NCI-H2029 (cell line): ENCODE measurements at regions not wholly inside any gene's neighbourhood (a gene's known extent, or its start where the extent isn't known, plus 50 kb on each side); places are given as distances from the start of the nearest gene placed in this dataset.

Experiments used
- DNase-seq: peaks from one replicate; lab custom pipeline; 2025; lab: John Stamatoyannopoulos, UW

- DNase-seq, result no peak
These were observed 280.8 kb downstream of the SHQ1 start for GRCh38 chr3:72567474-72567873.

GRCh38 chr3:72565593-72565992 lies 282.7 kb downstream of the SHQ1 start:
- DNase-seq, result no peak

- no peak for DNase-seq
These were observed 284.4 kb downstream of the SHQ1 start for GRCh38 chr3:72563690-72564370.

GRCh38 chr3:72560846-72561675 lies 287.2 kb downstream of the SHQ1 start:
- DNase-seq, result no peak

- DNase-seq, result no peak
These were observed 288.9 kb downstream of the SHQ1 start for GRCh38 chr3:72559385-72559784.

DNA sequence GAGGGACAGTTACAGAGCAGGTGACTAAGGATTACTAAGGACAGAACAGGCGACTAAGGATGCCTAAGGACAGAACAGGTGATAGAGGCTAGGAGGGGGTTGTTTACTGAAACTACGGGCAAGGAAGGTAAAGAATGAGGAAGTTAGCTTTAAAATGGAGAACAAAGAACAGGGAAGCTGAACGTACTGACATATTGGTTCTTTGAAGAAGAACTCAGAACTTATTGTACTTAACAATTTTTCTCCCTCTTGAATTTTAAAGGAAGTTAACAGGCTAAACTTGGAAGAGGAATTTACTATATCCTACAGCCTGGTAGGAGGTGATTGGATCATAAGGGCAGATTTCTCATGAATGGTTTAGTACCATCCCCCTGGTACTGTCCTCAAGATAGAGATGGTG lies 290.2 kb downstream of the SHQ1 start:
- no peak for DNase-seq

DNA sequence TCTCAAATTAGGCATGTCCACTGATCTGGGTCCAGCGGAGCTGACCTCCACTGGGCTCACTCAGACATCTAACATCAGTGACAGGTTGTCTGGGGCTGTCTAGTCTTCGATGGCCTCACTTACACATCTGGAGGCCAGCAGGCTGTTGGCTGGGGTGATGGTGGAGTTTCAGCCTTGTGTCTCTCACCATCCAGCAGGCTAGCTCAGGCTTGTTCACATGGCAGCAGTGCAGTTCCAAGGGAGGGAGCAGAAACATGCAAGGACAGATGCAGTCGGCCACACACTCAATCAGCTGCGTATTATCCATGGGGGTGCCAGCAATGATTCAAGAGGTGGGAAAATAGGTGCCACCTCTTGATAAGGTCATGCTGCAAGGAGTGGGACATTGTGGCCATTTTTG lies 292.5 kb downstream of the SHQ1 start:
- DNase-seq, result no peak

DNA sequence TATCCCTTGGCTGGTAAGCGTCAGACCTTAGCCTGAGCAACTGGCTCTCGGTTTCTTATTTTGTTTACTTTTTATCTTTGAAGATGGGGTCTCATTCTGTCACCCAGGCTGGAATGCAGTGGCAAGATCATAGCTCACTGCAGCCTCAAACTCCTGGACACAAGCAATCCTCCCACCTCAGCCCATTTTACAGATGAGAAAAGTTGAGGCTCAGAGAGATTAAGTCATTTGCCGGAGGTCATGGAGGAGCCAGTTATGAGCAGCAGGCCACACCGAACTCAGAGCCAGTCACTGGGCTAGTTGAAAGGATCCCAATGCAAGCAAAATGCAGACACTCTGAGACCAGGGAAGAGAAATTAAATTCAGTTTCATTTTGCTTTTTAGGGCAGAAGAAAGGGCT lies 293.6 kb downstream of the SHQ1 start:
- DNase-seq, result no peak

- DNase-seq, result no peak
These were observed 294.9 kb downstream of the SHQ1 start for GRCh38 chr3:72553298-72553697.

GRCh38 chr3:72550582-72551262 lies 297.5 kb downstream of the SHQ1 start:
- DNase-seq, result no peak

DNA sequence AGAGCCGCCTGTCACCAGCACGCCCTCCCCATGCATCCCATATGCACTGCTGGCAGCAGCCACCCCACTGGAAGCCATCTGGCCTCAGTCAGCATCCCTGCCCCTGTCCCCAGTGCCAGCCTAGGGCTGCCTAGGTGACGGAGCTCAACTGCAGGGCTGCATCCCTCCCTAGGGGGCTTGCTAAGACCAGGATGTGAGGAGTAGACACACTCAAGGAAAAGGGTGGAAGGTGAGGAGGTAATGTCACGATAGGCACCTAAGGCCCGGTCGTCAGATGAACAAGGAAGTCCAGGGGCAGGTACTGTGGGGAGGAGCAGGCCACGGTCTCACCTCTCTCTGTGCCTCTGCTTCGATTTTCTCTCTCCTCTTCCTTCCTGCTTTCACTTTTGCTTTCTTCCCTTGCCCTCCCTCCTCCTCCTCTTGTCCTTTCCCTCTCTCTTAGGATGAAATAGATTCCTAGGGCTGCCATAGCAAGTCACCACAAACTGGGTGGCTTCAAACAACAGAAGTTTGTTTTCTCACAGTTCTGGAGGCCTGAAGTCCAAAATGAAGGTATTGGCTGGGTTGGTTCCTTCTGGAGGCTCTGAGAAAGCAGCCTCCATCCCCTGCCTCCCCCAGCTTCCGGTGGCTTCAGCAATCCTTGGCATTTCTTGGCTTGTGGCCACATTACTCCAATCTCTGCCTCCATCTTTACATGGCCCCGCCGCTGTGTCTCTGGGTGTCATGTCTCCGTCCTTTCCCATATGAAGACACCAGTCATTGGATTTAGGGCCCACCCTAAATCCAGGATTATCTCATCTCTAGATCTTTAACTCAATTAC lies 298.3 kb downstream of the SHQ1 start:
- DNase-seq, result peak; percentile 6

- no peak for DNase-seq
These were observed 299.3 kb downstream of the SHQ1 start for GRCh38 chr3:72548981-72549380.

GRCh38 chr3:72548461-72548860 lies 299.8 kb downstream of the SHQ1 start:
- DNase-seq, result no peak

- DNase-seq, result no peak
These were observed 301.1 kb downstream of the SHQ1 start for GRCh38 chr3:72547183-72547582.

GRCh38 chr3:72544239-72544638 lies 304.0 kb downstream of the SHQ1 start:
- DNase-seq, result no peak

DNA sequence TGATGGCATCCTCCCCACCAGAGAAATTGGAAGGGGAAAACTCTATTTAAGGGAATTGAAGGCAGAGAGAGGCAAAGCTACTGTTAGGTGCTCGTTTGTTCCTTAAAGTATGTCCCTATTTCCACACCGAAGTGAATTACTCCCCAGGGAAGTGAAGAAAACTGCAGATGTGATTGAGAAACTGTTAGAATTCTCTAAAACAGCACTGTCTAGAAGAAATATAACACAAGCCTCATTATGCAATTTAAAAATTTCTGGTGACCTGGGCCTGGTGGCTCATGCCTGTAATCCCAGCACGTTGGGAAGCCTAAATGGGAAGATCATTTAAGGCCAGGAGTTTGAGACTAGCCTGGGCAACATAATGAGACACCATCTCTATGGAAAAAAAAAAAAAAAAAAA lies 305.0 kb downstream of the SHQ1 start:
- no peak for DNase-seq

DNA sequence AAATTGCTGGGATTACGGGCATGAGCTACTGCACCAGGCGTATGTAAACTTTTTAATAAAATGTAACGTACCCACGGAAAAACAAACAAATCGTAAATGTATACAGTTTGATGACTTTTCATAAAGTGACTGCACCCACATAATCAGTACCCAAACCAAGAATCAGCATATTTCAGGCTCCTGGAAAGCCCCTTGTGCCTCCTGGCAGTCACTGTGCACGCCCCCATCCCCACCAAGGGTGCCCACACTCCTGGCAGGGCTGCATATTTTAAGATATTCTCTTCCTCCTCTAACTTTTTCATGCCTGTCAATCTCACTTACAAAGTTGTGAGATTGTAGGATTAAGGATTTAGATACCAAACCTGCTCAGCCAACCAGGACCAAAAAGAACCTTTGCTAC lies 305.5 kb downstream of the SHQ1 start:
- DNase-seq, result no peak

DNA sequence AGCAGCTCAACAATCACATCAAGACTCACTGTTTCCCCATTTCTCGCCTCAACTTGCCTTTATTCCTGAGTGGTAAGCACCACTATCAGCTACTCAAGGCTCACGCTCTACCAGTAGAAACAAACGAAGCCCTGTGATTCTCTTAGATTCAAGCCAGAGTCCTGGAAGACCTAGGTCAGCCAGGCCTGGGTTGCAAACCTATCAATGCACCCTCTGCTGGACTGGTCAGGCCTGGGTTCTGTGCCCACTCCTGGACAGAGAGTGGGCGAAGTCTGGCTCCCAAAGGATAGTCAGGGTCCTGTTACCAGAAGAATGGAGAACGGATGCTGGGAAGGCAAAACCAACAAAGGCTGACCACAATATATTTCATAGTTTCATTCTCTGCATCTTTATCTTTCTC lies 308.4 kb downstream of the SHQ1 start:
- no peak for DNase-seq

DNA sequence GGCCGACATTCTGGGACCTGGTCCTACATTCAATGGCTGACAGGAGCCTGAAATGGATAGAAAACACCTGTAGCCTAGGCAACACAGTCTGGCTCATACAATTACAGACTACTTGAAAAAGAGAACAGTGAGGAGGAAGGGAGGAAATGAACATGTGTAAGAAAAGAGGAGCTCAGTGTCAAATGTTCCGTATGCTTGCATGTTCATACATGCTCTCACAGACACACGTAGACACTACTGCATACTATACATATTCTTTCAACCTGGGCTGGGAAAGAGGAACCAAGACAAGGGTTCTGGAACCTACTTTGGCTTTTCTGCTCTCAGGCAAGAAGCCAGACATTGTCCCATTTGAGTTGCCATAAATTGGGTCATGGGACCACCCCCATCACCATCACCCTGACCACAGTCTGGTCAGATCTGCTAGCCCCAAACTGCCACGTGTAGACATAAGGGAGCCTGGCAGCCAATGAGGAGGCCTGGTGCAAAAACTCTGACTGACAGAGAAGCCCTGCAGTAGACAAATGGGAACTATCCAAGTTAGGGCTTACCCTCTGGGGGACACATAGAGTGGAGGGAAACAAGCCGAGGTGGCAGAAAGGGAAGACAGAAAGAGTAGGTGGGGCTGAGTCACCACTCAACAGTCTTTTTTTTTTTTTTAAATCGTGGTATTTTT lies 310.0 kb downstream of the SHQ1 start:
- no peak for DNase-seq

- DNase-seq, result no peak
These were observed 310.8 kb downstream of the SHQ1 start for GRCh38 chr3:72537448-72537847.

DNA sequence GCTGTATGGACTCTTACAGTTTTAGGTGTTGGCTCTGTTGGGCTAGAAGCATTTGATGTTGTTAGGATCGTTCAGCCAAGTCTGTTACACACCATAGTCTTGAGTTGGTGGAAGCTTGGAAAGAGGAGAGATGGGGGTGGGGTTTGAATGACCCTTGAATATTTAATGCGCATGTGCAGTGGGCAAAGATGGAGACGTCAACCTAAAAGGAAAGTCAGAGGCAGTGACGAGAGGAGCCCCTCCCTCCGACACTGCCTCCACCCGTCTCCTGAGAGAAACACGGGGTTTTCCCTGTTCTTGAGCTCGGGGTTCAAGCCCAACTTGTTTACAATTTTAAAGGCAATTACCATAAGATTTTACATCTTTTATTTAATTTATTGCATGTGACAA lies 311.4 kb downstream of the SHQ1 start:
- no peak for DNase-seq
